ENCODE measurements at regions not wholly inside any gene's neighbourhood (a gene's known extent, or its start where the extent isn't known, plus 50 kb on each side); places are given as distances from the start of the nearest gene placed in this dataset.

GRCh38 chr2:221112744-221113143, 459.4 kb downstream of the EPHA4 start:
- TF ChIP-seq CTCF (IDR thresholded peaks at IDR 0.05 in 4 of 5, conservative IDR thresholded peaks at IDR 0.05 in 1 of 5) (no peak), POLR2A (IDR thresholded peaks at IDR 0.05) (no peak)

Measured in gastrocnemius medialis (tissue), 4 donors.